Pancreas (tissue), 10 donors: ENCODE measurements at regions not wholly inside any gene's neighbourhood (a gene's known extent, or its start where the extent isn't known, plus 50 kb on each side); places are given as distances from the start of the nearest gene placed in this dataset.

Experiments
- ATAC-seq, 4 donors: fragments of 200-7000 bp; cut with Tn5 transposase; one replicate each; pipeline versions ENCODE4 v1.8.0 to v1.9.1; 2020; ENCODE audit warnings: mild to moderate bottlenecking in 4 of 4, moderate library complexity in 4 of 4
- DNase-seq, 6 donors: peaks; one replicate each; pipeline ENCODE4 v3.0.0-alpha.2; 2020
- FAIRE-seq: peaks from 2 replicates; lab custom pipeline; 2012; peaks lifted over from hg19 to GRCh38; lab: Jason Lieb, UNC
- H3K27ac ChIP-seq, 4 donors: fragments of 200-600 bp; sonication (generic); 1 replicate in 3 of 4; 2 replicates in 1 of 4; pipeline versions ENCODE4 v1.5.0 to v1.8.0; 2020
- H3K27me3 ChIP-seq, 4 donors: fragments of 200-600 bp; one replicate each; pipeline ENCODE4 v1.8.0; 2021
- H3K36me3 ChIP-seq, 3 donors: fragments of 200-600 bp; sonication (generic) in 1 of 3; one replicate each; pipeline versions ENCODE4 v1.5.0 to v1.8.0; 2020 to 2021
- H3K4me1 ChIP-seq, 3 donors: fragments of 200-600 bp; one replicate each; pipeline ENCODE4 v1.8.0; 2021
- H3K4me3 ChIP-seq, 4 donors: fragments of 200-600 bp; sonication (generic) in 2 of 4; one replicate each; pipeline versions ENCODE4 v1.5.0 to v1.8.0; 2020 to 2021
- H3K9me3 ChIP-seq, 4 donors: fragments of 200-600 bp; one replicate each; pipeline ENCODE4 v1.8.0; 2021
- CTCF ChIP-seq, 4 donors: fragments of 200-600 bp; sonication (generic) in 3 of 4; IDR thresholded peaks; one replicate each; pipeline versions ENCODE4 v1.5.0 to v1.8.0; 2021; ENCODE audit warnings: antibody characterized with exemption in 4 of 4
- WGBS, 2 donors: extraction: QIAGEN DNeasy Blood & Tissue Kit; methylation state at CpG; one replicate each; pipeline ENCODE4 v1.1.7; 2013; 5-methylcytosine and 5-hydroxymethylcytosine counted together
- intact Hi-C, 3 donors: fragments of 100-400 bp; cut with DNase I; formaldehyde crosslinking; loops; one replicate each; pipeline versions ENCODE4 v1.11.1 to v1.14.2; 2022
- donor health status: healthy with polysubstance abuse.
- donor health status: DM: no; HTN: no; CAD: no; lungs with moderate emphysema.
- donor health status: DM: no; HTN: no; CAD: no.
- donor health status: control.
- donor health status: control.
- donor health status: Bipolar disorder and iron deficiency.
- donor health status: DM: yes; HTN: yes; CAD: no.
- donor health status: DM: no; HTN: no; CAD: no.
- donor health status: DM: no; HTN: no; CAD: no.
- donor health status: DM: yes; HTN: yes; CAD: no.

- DNase-seq: no peak
- Histone ChIP-seq H3K27me3 (no peaks in the 10 kb centered on the region), H3K27ac (no peak overlapping the region), H3K4me1 (no peaks in the 10 kb centered on the region), H3K36me3 (no peaks in the 10 kb centered on the region), H3K9me3 (no peaks in the 10 kb centered on the region), H3K4me3 (no peak overlapping the region)
- peak in 2 of 4 donors; percentile 34 to 57 for ATAC-seq
- WGBS, 2 donors: 8 to 10% methylated on average over 11 of the region's 11 CpGs
- intact Hi-C loops: no loop called here
- FAIRE-seq: no peak
- TF ChIP-seq CTCF (IDR thresholded peaks at IDR 0.05): peak in 3 of 4 donors; percentile 16 to 36 (median 23)
These were observed 187.5 kb downstream of the QDPR start for GRCh38 chr4:17324386-17324830.

GRCh38 chr4:17323554-17324385 lies 188.1 kb downstream of the QDPR start:
- DNase-seq (no peak), ATAC-seq (no peak), FAIRE-seq (no peak)
- Histone ChIP-seq H3K27me3 (no peaks in the 10 kb centered on the region), H3K9me3 (no peaks in the 10 kb centered on the region), H3K36me3 (no peaks in the 10 kb centered on the region), H3K4me3 (no peak overlapping the region), H3K27ac (no peak overlapping the region), H3K4me1 (no peaks in the 10 kb centered on the region)
- WGBS, 2 donors: 32 to 39% methylated on average over 10 of the region's 10 CpGs
- intact Hi-C loops: no loop called here
- TF ChIP-seq CTCF (IDR thresholded peaks at IDR 0.05): no peak

GRCh38 chr4:17322514-17322913 lies 189.4 kb downstream of the QDPR start:
- no peak for TF ChIP-seq CTCF (IDR thresholded peaks at IDR 0.05)
- no peak for ATAC-seq
- Histone ChIP-seq H3K9me3 (no peaks in the 10 kb centered on the region), H3K4me3 (no peak overlapping the region), H3K27ac (no peak overlapping the region), H3K27me3 (no peaks in the 10 kb centered on the region), H3K4me1 (no peaks in the 10 kb centered on the region), H3K36me3 (no peaks in the 10 kb centered on the region)
- DNase-seq: no peak
- FAIRE-seq: no peak
- intact Hi-C loops: no loop called here

- DNase-seq (no peak), FAIRE-seq (no peak), ATAC-seq (no peak)
- 71 to 78% methylated on average over 6 of the region's 6 CpGs for WGBS, 2 donors
- no peaks in the 10 kb centered on the region for H3K36me3 ChIP-seq
- TF ChIP-seq CTCF (IDR thresholded peaks at IDR 0.05): no peak
- no peaks in the 10 kb centered on the region for H3K4me1 ChIP-seq
- no peak overlapping the region for H3K27ac ChIP-seq
- intact Hi-C loops: no loop called here
- no peaks in the 10 kb centered on the region for H3K9me3 ChIP-seq
- no peaks in the 10 kb centered on the region for H3K27me3 ChIP-seq
- H3K4me3 ChIP-seq: no peak overlapping the region
These were observed 191.8 kb downstream of the QDPR start for GRCh38 chr4:17320046-17320445.

- intact Hi-C loops: no loop called here
- Histone ChIP-seq H3K36me3 (no peaks in the 10 kb centered on the region), H3K4me3 (no peak overlapping the region), H3K27me3 (no peaks in the 10 kb centered on the region), H3K4me1 (no peaks in the 10 kb centered on the region), H3K9me3 (no peaks in the 10 kb centered on the region), H3K27ac (no peak overlapping the region)
- 42 to 50% methylated on average over 5 of the region's 5 CpGs for WGBS, 2 donors
- no peak for TF ChIP-seq CTCF (IDR thresholded peaks at IDR 0.05)
- ATAC-seq (no peak), FAIRE-seq (no peak), DNase-seq (no peak)
These were observed 194.4 kb downstream of the QDPR start for GRCh38 chr4:17317526-17317925.
